Iris pigment epithelial cell (primary cell): ENCODE measurements at regions not wholly inside any gene's neighbourhood (a gene's known extent, or its start where the extent isn't known, plus 50 kb on each side); places are given as distances from the start of the nearest gene placed in this dataset.
A peak's percentile ranks its signal among the peaks of the same experiment; 100 is the strongest.
"Not testable (repeated sequence)": the region's sequence is repeated elsewhere in the genome, so short reads cannot be mapped to it uniquely, and the experiment has no call there.

ENCODE experiments used
- DNase-seq: peaks from one replicate; pipeline ENCODE4 v3.0.0-alpha.2; 2011; ENCODE audit warnings: low read depth

GRCh38 chr11:90536301-90536700, 313.5 kb upstream of the CHORDC1 start:
- DNase-seq: no peak

DNA sequence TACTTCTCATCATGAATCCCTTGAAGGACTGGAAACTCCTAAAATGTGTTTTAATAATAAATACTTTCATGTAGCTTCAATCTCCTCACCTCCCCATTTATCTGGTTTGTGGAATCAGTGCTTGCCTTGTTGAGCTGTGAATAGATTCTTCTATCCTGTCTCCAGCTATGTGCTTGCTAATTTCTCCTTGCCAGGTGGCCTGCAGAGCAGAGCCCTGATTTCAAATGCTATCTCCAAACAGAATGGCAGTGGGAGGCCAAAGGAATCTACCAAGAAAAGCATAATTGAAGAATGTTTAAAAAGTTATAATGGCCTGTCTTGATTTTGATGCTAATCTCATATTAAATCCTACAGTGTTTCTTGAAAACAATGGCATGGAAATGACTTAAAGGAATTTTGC, 309.3 kb upstream of the CHORDC1 start:
- no peak for DNase-seq

DNA sequence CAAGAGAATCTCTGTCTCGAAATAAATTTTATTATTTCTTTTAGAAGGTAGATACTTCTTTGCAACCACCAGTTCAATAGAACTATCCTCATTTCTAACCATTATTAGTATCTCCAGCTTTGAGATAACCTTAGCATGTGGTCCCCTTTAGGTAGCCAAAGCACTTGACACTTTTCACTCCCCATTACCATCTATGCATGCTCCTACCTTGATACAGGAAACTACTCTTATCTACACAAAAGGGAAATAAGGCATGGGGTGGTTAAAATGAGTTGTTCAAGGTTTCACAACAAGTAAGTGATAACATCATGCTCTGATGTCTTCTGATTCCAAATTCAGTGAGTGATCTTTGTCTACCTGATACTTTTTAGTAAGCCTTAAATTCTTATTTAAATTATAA, 308.2 kb upstream of the CHORDC1 start:
- no peak for DNase-seq

- no peak for DNase-seq
Observed at GRCh38 chr11:90525962-90526361, 303.1 kb upstream of the CHORDC1 start.

DNA sequence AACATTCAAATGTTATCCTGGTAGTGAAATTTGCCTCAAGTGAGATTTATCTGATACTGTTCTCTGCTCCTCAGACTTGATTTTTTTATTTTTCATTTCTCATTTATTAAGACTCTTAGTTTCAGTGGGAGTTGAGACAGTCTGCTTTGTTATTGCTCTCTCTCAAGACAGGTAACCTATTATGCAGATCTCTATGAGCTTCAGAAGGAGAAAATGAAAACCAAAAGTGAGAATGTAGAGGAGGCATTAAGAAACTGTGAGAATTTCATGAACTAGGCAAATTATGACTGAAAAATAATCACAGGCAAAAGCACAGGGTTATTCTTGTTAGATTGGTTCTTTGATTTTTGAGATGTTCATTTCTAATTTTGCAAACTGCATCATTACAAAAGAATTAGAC, 290.0 kb upstream of the CHORDC1 start:
- DNase-seq: no peak

DNA sequence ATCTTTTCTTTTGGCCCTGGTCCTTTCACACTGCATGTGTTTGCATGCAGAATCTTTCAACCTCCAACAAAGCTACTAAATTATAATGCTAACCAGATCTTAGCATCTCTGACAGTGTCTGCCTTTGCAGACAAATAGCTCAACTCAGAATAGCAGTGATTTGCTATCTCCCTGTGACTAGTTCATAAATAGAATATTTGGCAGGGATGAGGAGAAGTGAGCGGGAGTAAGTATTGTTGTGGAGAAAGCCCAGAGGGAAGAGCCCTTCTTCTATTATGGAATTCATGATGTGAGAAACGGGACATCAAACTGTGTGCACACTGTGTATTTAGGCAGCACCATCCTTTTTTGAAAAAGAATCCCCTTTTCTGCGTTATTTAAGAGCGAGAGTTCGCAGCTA, 288.0 kb upstream of the CHORDC1 start:
- DNase-seq: no peak

DNA sequence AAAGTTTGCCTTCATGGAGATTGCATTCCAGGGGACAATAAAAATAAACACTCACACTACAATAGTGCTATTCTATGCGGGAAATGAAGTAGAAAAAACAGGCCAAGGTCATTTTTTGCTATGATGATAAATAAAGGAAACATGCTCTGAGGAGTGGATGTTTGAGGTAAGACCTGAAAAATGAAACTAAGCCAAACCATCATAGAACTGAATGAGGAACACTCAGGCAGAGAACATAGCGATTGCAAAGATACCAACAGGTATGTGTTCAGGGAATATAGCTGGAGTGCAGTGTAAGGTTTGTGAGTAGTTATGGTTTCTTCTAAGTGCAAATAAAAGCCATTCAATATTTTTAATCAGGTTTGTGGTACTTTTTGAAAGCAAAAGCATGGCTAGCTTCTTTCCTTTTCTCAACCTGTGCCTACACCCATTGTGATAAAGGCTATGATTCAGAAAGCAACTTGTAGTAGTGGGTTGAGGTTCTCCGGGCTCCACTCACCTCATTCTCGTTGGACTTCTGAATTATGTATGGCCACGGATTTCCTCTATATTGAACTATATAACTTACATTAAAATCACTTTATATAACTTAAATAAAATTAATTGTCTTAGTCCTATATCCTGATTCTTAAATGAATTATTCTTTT, 278.2 kb upstream of the CHORDC1 start:
- no peak for DNase-seq

DNA sequence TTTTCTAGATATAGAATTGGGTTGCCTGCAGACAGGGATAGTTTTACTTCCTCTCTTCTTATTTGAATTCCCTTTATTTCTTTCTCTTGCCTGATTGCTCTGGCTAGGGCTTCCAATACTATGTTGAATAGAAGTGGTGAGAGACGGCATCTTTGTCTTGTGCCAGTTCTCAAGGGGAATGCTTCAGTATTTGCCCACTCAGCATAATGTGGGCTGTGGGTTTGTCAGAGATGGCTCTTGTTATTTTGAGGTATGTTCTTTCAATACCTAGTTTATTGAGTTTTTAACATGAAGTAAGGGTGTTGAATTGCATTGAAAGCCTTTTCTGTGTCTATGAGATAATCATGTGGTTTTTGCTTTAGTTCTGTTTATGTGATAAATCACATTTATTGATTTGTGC, 273.9 kb upstream of the CHORDC1 start:
- no peak for DNase-seq

DNA sequence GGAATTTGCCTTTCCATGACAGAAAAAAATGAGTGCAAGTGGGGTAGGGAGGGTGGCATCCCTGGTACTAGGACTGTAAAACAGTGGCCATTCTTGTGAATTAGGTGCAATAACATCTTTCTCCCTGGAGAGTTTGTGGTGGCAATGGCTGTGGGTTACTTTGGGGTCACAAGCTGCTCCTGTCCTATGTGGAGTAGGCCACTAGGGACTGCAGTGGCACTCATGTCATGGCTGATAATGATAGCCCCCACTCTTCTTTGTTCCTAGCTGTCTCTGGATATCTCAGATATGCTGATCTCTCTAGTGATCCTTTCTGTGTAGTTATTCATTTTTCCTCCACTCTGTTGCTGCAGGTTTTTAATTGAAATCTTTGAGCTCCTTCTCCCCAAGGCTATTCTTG, 270.5 kb upstream of the CHORDC1 start:
- no peak for DNase-seq

DNA sequence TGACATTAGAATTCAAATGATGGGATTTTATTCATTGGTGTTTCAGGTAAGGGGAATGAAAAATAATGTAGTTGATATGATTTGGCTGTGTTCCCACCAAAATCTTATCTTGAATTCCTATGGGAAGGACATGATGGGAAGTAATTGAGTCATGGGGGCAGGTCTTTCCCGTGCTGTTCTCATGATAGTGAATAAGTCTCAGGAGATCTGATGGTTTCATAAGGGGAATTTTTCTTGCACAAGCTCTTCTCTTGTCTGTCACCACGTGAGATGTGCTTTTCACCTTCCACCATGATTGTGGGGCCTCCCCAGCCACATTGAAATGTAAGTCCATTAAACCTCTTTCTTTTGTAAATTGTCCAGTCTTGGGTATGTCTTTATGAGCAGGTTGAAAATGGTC, 268.6 kb upstream of the CHORDC1 start:
- no peak for DNase-seq

DNA sequence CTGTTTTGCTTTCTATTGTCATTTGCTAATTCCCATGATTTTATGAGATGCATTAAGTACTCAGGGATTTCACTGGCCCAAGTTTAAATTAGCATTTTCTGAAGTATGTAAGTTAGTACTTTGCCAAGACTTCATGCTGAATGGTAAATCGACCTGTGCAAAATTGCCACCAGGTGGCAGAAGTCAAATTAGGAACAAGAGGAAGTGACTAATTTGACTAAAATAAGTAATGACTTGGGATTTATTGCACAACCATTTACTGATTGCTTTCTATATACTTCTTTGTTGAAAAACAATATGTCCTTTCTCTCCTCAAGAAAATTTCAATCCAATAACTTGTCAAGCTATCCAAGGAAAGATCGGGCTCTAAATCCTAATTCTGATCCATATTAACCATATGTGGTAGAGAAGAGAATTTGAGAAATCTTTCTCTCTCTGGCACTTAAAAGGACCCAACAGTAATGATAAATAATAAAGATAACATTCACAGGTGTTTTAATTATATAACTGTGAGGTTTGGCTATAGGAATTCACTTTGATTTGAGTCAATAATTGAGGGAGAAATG, 253.7 kb upstream of the CHORDC1 start:
- peak; percentile 46 for DNase-seq

DNA sequence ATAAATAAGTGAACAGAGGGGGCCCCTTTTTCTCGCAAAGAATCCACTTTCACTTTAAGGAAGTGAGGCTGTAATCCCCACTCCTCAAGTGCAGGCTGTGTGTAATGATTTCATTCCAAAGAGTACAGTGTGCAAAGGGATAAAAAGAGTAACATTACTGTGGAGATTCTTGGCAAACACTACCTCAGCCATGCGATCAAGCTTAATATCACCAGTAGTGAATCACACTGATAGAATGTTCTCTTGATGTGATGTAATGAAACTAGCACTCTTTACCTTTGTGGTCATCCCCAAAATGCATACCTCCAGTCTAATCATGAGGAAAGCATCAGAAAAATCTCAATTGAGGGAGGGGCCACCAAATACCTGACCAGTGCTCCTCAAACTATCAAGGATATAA, 246.1 kb upstream of the CHORDC1 start:
- DNase-seq: peak; percentile 55

- no peak for DNase-seq
Observed at GRCh38 chr11:90465553-90465952, 242.7 kb upstream of the CHORDC1 start.

- DNase-seq: not testable (repeated sequence)
Observed at GRCh38 chr11:90455347-90455920, 232.6 kb upstream of the CHORDC1 start.

DNA sequence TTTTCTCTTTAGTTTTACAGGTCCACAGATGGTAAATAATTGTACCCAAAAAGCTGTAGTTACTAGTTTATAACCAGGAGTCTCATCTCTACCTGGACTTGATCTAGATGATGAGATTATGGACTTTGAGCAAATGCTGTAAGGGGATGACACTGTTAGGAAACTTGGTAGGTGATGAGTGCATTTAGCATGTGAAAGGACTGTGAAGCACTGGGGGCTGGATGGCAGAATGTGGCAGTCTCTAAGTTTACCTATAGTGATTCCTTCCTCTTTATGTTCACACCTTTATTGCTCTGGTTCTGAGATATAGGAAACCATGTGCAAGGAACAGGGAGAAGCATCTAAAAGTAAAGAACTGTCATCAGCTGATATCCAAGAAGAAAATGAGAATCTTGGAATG, 230.7 kb upstream of the CHORDC1 start:
- DNase-seq: no peak

GRCh38 chr11:90449606-90450005, 226.8 kb upstream of the CHORDC1 start:
- no peak for DNase-seq

GRCh38 chr11:90448256-90448655, 225.4 kb upstream of the CHORDC1 start:
- no peak for DNase-seq

DNA sequence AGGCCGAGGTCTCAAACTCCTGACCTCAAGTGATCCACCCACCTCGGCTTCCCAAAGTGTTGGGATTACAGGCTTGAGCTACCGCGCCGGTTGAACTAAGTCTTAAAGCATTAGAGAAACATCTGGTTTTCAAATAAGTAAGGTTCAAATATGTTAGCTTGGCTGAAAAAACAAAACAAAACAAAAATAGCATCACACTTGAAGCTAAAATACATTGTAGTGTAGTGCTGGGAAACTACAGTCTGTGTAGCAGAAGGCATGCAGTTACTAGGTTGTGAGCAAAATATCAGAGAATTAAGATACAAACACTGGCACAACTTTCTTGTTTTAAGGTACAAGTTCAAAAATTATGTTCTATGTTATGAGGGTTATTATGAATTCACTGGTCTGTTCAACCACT, 224.8 kb upstream of the CHORDC1 start:
- DNase-seq: no peak

DNA sequence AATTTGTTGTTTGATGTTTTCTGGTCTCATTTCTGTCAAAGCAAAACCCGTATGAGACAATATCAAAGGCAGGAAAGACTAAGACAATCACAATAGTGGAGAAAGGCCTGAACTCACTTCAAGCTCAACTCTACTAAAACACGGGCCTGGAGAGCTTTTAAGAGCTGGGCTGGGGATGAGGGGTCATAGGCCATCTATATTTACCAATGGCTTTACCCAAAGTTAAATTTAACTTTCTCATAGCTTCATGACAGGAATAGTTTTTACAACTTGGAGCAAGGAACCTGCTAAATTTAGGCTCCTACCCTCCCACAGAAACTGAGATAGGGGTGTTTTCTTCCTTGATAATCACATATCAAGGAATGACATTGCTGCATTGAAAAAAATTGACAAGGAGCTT, 223.4 kb upstream of the CHORDC1 start:
- DNase-seq: no peak

GRCh38 chr11:90438069-90438468, 215.2 kb upstream of the CHORDC1 start:
- DNase-seq: no peak

DNA sequence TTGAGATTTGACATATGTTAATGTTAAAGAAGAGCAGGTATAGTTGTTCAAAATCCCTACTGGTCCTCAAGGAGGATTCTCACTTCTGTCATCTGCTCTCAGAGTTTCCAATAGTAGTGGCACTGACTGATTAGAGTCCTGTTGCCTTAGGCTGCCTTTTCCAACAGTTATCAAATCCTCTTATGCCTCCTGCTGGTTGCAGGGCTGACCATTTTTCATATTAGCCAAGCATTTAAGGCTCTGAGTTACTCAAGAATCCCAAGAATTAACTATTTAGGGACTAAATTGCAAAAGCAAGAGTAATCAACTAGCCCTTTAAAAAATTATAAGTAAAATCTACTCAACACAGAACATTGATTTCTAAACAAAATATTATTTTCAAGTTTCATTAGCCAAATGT, 212.0 kb upstream of the CHORDC1 start:
- DNase-seq: peak; percentile 3

DNA sequence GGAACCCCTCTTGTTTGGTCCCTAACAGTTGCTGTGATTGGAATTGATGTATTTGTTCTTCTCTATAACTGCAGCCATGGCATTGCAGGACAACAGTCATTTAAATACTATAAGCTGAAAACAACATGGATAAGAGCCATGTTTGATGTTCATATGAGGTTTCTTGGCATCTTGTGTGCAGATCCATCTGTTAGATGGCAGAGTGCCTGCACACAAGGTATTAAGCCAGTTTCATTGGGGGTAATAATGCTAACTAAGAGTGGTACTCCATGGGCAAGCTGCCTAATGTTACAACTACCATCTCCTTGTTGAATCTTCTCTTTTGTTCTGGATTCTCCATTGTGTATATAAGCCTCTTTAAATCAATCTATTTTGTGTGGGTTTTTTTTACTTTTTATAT, 206.0 kb upstream of the CHORDC1 start:
- no peak for DNase-seq

- no peak for DNase-seq
Observed at GRCh38 chr11:90426442-90426841, 203.6 kb upstream of the CHORDC1 start.

DNA sequence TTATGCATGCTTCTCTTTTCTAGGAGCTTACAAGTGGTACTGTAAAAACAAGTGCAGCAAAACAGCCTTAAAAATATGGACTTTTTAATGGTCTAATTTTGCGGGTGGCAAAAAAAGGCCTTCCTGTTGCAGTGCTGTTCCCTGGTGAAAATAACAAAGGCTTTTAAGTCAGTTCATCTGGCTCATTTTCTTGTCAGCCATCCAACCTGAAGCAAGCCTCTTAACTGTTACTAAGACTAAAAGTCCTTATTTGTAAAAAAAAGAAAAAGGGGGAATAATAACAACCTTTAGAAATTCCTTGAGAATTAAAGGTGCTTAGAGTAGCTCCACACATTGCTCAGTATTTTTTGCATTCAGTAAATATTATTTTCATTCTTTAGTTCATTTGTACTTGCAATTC, 200.5 kb upstream of the CHORDC1 start:
- DNase-seq: no peak
